GM18499 (cell line): ENCODE measurements at regions not wholly inside any gene's neighbourhood (a gene's known extent, or its start where the extent isn't known, plus 50 kb on each side); places are given as distances from the start of the nearest gene placed in this dataset.
A peak's percentile ranks its signal among the peaks of the same experiment; 100 is the strongest.
"Not testable (repeated sequence)": the region's sequence is repeated elsewhere in the genome, so short reads cannot be mapped to it uniquely, and the experiment has no call there.

ENCODE experiments used
- ATAC-seq: cut with Tn5 transposase; IDR thresholded peaks from one replicate; pipeline ENCODE4 v1.9.1; 2021; ENCODE audit warnings: moderate number of reproducible peaks; ENCODE audit not compliant: insufficient read depth, unreplicated experiment

GRCh38 chr17:15802917-15803316, 70.8 kb downstream of the TBC1D26 start:
- ATAC-seq, result not testable (repeated sequence)

- ATAC-seq, result not testable (repeated sequence)
These were observed 74.7 kb downstream of the TBC1D26 start for GRCh38 chr17:15806825-15807224.

GRCh38 chr17:15813388-15813787, 81.3 kb downstream of the TBC1D26 start:
- ATAC-seq, result not testable (repeated sequence)

- not testable (repeated sequence) for ATAC-seq
These were observed 81.9 kb downstream of the TBC1D26 start for GRCh38 chr17:15814003-15814402.

- ATAC-seq, result not testable (repeated sequence)
These were observed 85.8 kb downstream of the TBC1D26 start for GRCh38 chr17:15817861-15818260.

GRCh38 chr17:15822280-15822679, 90.2 kb downstream of the TBC1D26 start:
- ATAC-seq, result not testable (repeated sequence)

GRCh38 chr17:15828727-15829314, 96.7 kb downstream of the TBC1D26 start:
- not testable (repeated sequence) for ATAC-seq

GRCh38 chr17:15830221-15830620, 98.1 kb downstream of the TBC1D26 start:
- ATAC-seq, result not testable (repeated sequence)

GRCh38 chr17:15831182-15831581, 99.1 kb downstream of the TBC1D26 start:
- peak; percentile 95 for ATAC-seq

GRCh38 chr17:15832921-15833480, 100.9 kb downstream of the TBC1D26 start:
- ATAC-seq, result not testable (repeated sequence)

GRCh38 chr17:15833890-15834289, 101.8 kb downstream of the TBC1D26 start:
- ATAC-seq, result not testable (repeated sequence)

- ATAC-seq, result not testable (repeated sequence)
These were observed 103.4 kb downstream of the TBC1D26 start for GRCh38 chr17:15835481-15835880.

- ATAC-seq, result not testable (repeated sequence)
These were observed 104.3 kb downstream of the TBC1D26 start for GRCh38 chr17:15836249-15836982.

- ATAC-seq, result not testable (repeated sequence)
These were observed 104.9 kb downstream of the TBC1D26 start for GRCh38 chr17:15836991-15837390.

- ATAC-seq, result not testable (repeated sequence)
These were observed 97.3 kb upstream of the ADORA2B start for GRCh38 chr17:15847447-15848229.

GRCh38 chr17:15849054-15849453, 95.9 kb upstream of the ADORA2B start:
- not testable (repeated sequence) for ATAC-seq

GRCh38 chr17:15850071-15850470, 94.9 kb upstream of the ADORA2B start:
- ATAC-seq, result not testable (repeated sequence)

GRCh38 chr17:15850687-15851086, 94.2 kb upstream of the ADORA2B start:
- not testable (repeated sequence) for ATAC-seq

- ATAC-seq, result not testable (repeated sequence)
These were observed 92.1 kb upstream of the ADORA2B start for GRCh38 chr17:15852863-15853262.

- not testable (repeated sequence) for ATAC-seq
These were observed 88.7 kb upstream of the ADORA2B start for GRCh38 chr17:15856191-15856590.
